Stimulated activated naive CD4-positive, alpha-beta T cell (primary cell): ENCODE measurements at regions not wholly inside any gene's neighbourhood (a gene's known extent, or its start where the extent isn't known, plus 50 kb on each side); places are given as distances from the start of the nearest gene placed in this dataset.
"Not testable (repeated sequence)": the region's sequence is repeated elsewhere in the genome, so short reads cannot be mapped to it uniquely, and the experiment has no call there.

Experiments used
- DNase-seq, 6 experiments: peaks; one replicate each; lab custom pipeline; 2025; lab: John Stamatoyannopoulos, UW

DNA sequence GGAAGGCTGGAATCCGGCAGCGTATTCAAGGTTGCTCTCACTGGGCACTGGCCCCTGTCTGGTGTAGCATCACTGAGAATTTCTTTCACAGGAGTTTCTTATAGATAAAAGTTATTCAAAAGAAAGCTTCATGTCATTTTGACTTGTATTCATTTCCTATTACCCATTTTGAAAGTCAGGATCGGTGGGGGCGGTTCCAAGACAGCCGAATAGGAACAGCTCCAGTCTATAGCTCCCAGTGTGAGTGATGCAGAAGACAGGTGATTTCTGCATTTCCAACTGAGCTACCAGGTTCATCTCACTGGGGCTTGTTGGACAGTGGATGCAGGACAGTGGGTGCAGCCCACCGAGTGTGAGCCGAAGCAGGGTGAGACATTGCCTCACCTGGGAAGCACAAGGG lies 51.5 kb upstream of the CDC42EP3 start:
- not testable (repeated sequence) for DNase-seq

DNA sequence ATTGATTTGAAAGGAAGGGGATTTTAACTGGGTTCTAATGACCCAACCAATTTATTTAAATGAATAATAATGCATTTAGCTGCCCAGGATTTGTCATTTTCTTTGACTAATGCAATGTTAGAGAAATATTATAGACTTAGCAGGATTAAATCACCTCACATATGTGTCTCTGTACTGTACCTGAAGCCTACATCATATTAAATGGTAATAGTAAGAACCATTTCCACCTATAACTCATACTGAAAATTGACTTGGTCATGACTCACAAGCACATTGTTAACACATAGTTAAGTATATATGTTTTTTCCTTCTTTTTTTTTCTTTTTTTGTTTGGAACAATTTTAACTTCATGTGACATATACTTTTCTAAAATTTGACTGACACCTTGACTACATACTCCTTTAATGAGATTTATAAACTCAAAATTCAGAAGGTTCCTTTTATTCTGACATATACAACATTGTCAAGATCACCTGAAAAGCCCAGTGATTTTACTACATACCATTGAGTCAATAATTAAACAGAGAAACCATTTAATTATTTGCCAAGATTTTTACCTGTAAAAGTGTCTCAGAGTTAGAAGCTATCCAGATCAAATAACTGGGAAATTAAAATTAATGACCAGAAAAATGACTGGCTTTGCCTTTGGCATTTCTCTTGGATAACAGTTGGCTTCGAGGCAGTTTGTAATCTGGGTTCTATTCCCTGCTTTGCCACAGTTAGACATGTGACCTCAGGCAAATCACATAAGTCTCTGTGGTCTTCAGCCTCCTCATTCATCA lies 58.8 kb upstream of the CDC42EP3 start:
- no peak for DNase-seq

DNA sequence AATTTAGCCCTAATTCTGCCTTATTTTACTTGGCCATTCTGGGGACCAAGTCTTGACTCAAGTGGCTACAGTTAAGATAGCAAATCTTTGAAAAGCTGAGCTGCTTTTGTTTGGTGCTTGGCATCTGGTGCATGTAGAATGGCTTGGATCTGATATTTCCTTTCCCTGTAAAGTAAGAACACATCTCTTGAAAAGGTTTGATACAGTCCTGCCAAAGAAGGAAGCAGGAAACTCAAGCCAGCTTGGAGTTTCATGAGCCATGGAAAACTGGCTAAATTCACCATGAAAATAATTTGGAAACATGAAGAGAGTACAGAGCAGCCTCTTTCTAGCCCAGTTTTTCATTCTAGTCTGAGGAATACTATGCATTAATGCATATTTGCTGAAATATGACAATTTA lies 61.0 kb upstream of the CDC42EP3 start:
- DNase-seq, result not testable (repeated sequence)

DNA sequence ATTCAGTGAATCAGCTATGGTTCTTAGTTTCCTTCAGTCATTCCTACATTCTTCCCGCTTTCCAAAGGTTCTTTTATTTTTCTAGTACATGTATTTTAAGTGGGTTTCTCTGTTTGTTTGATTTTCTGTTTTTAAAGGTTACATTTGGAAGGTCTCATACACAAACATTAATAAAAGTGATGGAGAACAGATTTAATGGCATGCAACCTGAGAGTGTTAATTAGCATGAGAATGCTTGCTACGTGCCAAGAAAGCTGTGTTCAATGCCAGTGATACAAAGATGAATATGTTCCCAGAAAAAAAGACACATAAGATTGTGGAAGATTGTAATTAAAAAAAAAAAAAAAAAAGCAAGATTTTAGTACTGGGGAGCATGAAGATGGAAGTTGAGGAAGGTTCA lies 61.8 kb upstream of the CDC42EP3 start:
- DNase-seq, result no peak

DNA sequence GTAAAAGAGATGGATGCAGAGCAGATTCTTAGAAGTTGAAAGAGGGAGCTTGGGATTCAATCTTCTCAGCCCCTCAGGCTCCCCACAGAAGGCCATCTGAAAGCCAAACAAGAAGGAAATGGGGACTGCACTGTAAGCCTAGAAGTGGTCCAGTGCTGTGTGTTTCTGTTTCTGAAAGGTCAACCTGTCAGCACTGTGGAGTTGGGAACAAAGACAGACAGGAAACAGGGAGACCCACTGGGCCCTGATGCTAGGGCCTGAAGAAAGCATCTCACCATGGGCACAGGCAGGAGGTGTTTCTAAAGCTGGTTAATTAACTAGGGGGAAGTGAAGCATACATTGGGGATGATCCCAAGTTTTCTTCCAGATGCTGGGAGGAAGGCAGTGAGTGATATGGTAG lies 62.5 kb upstream of the CDC42EP3 start:
- not testable (repeated sequence) for DNase-seq

DNA sequence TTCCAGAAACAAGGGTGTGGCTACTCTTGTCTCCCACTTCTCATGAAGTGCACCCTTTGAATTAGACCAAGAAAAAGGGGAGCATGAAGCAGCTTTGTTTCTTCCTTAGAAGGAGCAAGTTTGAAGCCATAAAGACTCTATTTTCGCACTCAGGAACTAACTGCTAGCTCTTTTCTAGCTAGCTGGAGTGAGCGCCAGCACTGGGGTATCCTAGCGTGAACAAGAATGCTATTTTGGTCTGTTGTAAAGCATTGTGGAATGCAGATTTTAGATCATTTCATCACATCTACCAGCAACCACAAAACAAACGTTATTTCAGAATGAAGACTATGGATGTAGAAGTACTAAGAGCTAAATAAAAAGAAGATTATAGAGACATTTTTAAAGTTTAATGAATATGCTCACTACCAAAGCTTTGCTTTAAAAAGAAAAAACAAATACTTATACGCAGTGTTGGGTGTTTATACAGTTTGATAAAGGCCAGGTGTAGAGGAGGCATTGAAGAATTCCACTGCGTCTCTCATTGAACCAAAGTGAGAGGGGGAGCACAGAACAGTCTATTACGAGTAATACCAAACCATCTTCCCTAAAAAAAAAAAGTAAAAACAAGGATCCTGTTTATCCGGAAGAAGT lies 63.6 kb upstream of the CDC42EP3 start:
- DNase-seq, result not testable (repeated sequence)

DNA sequence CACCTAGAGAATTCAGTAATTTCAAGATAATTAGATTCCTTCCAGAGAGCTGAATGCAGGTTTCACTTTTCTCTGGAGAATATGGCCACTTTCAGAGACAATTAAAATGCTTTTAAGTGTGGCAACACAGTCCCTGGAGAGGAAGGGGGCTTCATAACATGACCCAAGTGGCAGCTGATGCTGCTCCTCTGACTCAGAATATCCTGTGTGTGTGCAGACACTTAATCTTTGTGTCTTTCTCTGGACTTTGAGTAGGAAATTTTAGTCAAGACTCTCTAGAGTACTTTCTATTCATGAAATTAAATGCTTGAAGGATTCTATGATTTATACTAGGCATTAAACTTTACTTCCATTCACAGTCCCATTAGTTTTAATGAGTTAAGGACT lies 64.1 kb upstream of the CDC42EP3 start:
- not testable (repeated sequence) for DNase-seq

DNA sequence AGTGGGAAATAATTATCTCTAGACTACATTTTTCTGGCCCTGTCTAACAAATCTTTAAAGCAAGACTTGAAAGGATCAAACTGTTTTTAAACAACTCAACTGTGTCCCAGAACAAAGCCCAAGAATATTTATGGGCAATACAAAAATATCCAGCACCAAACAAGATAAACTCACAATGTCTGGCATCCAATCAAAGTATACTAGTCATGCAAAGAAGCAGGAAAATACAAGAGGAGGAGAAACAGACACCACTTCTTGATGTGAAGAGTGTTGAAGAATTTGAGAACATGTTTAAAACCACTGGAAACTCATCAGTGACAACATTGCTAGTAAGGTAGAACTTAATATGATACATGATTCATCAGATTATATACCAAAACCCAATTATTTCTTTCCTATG lies 66.1 kb upstream of the CDC42EP3 start:
- DNase-seq, result no peak

DNA sequence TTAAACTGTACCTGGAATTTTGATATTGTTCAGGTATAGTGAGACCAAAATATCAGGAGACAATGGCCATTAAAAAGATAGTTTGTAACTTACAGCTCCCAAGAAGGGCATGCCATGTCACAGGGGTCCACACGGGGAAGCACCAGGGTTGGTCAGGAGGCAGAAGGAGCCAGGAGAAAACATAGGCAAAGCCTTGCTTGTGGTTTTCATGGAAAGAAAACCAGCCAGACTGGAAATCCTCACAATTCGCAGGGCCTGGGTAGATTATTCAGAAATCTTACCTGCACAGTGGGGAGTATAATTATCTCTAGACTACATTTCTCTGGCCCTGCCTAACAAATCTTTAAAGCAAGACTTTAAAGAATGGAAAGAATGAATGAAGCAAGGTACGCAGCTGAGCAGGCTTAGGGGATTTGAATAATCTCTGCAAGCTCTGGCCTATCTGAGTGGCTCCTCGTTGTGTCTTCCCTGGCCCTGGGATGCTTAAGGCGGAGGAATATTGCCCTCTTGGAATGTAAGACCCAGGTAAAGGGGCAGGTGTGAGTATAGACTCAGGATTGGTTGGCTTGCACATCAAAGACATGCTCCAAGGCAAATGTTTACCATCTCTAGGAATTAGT lies 66.9 kb upstream of the CDC42EP3 start:
- DNase-seq, result no peak

DNA sequence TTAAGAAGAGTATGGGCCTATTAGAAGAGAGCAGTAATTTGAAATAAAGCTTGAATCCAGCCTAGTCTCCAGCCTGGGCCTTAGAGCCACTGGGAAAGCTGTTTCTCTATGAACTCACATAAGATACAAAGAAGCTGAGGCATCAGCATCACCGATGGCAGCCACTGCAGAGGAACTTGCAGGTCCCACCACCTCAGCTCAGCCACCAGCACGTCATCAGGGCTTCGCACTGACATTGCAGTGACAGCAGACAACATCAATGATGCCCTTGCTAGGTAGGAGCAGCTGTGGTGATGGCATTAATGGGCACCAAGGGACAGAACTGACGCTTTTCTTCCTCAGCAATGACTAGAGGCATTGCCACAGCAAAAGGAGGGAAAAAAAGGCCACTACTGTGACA lies 67.7 kb upstream of the CDC42EP3 start:
- DNase-seq, result no peak

DNA sequence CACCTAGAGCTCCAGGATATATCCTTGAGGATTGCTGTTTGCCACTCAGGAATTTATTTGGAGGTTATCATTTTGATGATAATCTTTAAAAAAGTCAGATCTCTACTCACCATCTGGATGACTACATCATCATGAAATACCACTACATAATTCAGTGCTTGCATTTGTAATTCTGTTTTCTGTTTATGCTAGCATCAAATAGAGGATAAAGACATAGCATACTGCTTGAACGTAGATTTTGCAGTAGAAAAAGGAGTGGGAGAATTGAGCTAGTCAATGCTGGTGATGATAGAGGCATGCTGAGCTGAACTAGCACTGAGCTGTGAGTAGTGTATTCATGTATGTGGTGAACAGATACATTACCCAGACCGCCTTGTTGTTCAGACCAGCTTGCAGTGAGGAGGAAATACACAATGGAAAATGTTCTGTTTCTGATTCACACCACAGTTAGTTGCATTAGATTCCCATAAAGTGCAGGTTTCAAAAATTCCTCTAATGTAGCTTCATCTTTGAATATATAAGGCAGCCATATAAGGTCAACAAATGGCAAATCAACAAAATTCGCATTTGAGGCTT lies 68.8 kb upstream of the CDC42EP3 start:
- DNase-seq, result no peak

DNA sequence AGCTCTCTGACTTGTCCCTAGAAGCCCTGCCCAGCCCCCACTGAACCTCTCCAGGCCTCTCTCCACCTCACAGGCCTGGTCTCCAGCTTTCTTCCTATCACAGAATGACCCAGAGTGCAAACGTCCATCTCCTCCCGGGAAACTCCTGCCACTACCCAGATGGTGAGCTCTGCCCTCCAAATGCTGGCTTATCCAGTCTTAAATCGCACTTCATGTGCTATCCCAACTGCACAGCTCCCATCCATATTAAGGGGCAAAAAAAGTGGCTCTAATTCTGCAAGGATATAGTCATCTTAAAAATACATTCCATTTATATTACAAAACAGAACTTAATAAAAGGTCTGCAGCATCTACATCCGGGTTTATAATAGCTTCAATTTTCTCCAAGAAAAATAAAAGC lies 70.8 kb upstream of the CDC42EP3 start:
- DNase-seq, result no peak

DNA sequence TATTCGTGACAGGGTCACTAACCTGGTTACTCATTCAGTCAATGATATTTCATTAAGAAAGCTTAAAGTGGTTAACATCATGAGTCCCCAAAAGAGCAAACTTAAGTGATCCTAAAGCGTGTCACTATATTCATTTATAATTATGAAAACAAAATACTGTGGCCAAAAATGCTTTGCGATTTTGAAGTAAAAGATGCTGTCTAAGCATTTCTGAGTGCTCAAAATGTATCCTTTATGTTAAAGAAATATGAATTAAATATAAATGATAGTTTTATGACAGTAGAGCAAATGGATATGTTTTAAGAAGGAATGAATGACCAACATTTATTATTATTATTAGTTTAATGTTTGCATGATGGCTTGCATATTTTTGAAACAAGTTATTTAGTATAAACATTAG lies 72.6 kb upstream of the CDC42EP3 start:
- no peak for DNase-seq

DNA sequence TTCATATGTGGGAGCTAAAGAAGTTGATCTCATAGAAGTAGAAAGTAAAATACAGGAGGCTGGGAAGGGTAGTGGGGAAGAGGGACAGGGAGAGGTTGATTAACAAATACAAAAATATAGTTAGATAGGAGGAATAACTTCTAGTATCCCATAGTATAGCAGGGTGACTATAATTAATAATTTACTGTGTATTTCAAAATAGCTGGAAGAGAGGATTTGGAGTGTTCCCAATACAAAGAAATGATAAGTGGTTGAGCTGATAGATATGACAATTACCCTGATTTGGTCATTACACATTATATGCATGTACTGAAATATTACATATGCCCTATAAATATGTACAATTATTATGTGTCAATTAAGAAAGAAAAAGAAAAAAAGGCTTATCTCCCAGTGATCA lies 73.5 kb upstream of the CDC42EP3 start:
- DNase-seq, result not testable (repeated sequence)

DNA sequence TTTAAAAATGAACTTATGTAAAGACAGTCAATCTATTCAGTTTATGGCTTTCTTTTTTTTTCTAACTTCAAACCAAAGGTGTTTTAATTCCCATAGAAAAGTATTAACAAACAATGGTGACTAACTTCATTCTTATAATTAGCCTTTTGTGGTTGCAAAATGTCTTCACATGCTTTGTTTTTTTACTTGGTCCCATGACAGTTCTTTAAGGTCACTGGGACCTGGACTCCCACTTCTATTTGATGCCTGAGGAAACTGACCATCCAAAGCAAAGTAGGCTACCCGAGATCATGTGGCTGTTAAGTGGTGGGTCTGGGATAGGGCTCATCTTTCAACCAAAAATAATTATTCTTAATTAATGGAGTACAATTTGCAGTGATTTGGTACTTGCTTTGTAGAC lies 74.6 kb upstream of the CDC42EP3 start:
- not testable (repeated sequence) for DNase-seq

DNA sequence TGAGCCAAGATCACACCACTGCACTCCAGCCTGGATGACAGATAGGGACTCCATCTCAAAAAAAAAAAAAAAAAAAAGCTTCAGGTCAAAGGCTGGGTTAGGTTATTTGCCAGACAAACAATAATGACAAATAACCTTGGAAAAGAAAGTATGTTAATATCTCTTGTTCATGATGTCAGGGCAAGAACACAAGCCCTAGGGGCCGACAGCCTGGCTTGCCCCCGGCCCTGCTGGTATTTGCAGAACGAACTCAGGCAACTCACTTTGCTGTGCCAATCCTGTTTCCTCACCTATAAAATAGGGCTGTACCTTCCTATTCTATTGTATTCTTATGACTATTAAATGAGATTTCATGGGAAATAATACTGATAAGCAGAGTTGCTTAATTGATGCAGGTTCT lies 75.4 kb upstream of the CDC42EP3 start:
- DNase-seq, result no peak

DNA sequence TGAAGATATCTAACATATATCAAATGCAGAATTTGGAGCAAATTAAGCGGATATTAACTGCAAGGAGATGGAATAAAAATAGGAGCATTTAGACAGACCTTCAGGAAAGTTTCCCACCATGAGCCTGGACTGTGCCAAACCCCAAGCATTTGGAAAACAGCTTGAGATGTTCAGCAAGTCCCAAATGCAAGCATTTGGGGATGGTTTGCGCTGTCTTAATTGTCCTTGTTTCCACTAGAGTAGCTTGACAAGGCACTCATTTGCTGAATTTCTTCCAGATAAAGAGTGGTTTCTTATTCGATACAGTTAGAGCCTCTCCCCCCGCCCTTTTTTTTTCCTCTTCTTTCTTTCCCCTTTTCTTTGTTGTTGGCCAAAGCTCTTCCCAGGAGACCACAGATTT lies 77.1 kb upstream of the CDC42EP3 start:
- no peak for DNase-seq

DNA sequence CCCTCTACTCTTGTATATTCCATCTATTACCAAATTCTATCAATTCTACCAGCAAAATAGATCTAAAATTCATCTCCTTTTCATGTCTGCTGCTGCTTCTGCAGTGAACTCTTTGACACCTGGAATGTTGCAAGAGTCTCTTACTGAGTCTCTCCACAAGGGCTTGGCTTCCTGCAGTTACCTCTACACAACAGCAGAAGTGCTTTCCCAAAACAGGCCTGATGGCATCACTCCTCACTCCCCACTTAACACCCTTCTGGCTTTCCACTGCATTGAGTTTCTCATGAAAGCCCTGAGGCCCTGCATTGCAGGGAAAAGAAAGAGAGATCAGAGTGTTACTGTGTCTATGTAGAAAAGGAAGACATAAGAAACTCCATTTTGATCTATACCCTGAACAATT lies 78.8 kb upstream of the CDC42EP3 start:
- not testable (repeated sequence) for DNase-seq

DNA sequence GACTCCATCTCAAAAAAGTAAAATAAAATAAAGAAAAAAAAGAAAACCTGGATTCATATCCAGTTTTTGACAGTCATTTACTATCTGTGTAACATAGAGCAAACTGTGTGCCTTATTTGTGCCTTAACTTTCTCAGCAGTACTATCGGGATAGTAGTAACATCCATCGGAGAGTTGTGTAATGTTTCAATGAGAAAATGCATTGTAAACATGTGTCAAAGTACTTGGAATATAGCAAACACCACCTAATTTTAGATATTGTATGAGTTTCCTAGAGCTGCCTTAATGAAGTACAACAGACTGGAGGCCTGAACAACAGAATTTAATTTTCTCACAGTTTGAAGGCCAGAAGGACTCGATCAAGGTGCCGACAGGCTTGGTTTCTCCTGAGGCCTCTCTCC lies 81.3 kb upstream of the CDC42EP3 start:
- DNase-seq, result no peak

DNA sequence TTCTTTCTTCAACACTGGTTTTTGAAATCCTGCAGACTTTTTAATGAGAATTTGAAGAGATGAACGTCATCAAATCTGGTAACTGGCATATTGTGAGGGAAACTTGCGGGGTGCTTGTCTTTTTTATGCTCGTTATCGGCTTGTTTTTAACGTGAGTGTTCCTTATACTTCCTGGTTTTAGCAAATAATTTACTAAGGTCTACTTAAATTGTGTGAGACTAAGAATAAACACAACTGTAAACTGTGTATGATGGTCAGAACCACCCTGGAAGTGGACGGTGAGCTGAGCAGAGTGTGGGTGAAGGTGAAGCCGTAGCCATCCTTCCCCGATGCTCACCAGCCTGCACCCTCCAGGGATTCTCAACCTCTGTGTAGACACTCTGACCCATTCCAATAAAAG lies 82.3 kb upstream of the CDC42EP3 start:
- no peak for DNase-seq

DNA sequence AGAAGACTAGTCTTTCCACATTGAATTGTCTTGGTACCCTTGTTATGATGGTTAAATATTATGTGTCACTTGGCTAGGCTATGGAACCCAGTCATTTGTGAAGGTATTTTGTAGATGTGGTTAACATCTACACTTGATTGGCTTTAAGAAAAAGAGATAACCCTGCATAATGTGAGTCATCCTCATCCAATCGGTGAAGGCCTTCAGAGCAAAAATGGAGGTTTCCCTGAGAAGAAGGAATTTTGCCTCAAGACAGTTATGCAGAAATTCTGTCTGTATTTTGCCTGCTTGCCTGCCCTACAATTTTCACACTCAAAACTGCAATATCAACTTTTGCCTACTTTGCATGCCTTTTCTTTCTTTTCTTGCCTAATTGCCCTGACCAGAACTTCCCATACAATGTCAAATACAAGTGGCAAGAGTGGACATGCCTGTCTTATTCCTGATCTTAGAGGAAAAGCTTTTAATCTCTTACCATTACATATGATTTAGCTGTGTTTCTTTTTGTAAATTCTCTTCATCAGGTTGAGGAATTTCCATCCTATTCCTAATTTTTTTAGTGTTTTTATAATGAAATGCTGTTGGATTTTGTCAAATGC lies 84.6 kb upstream of the CDC42EP3 start:
- not testable (repeated sequence) for DNase-seq

DNA sequence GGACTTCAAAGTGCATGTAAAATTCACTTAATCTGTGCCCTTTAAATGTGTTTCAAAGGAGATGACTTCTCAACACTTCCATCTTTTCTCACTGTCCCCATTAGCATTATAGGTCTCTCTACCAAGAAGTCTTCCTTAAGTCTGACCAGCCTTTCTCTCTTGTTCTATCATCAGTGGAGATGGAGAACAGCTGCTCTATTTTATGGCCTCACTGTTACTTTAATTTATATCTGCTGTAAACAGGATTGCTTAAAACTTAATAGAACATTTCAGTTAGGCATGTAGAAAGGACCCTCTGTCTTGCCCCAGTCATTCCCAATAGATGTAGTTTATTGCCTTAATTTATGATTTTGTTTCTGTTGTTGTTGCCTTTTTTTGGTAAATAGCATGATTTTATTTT lies 86.0 kb upstream of the CDC42EP3 start:
- DNase-seq, result not testable (repeated sequence)
